ENCODE measurements at regions not wholly inside any gene's neighbourhood (a gene's known extent, or its start where the extent isn't known, plus 50 kb on each side); places are given as distances from the start of the nearest gene placed in this dataset.

DNA sequence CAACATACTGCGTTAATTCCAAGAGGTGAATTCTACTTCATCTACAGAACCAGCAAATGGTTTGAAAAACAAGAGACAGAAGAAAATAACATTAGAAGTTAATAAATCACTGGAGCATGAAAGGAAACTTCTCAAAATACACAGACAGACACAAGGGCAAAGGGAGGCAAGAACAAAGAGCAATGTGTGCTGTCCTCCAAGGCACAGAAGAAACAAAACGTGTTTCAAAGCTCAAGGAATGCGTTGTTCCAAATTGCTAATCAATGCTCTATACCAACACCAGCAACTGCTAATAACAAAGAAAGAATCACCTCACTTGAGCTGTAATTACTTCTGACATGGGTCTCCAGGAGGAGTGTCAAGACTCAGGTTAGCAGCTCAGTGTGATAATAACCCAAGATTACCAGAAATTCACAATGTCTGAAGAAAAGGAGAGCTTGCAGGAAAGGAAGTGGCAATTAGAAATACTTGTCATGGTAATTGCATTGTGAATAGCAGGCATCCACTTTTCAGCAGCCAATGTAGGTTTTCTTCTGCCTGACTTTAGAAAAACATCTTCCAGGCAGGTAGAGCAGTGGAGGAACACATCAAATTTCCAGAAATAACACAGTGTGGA, 175.4 kb downstream of the SEC16B start:
- no peak overlapping the region for H3K4me3 ChIP-seq (ENCODE audit: low read depth, low read length)
- TF ChIP-seq, protein P1, sequence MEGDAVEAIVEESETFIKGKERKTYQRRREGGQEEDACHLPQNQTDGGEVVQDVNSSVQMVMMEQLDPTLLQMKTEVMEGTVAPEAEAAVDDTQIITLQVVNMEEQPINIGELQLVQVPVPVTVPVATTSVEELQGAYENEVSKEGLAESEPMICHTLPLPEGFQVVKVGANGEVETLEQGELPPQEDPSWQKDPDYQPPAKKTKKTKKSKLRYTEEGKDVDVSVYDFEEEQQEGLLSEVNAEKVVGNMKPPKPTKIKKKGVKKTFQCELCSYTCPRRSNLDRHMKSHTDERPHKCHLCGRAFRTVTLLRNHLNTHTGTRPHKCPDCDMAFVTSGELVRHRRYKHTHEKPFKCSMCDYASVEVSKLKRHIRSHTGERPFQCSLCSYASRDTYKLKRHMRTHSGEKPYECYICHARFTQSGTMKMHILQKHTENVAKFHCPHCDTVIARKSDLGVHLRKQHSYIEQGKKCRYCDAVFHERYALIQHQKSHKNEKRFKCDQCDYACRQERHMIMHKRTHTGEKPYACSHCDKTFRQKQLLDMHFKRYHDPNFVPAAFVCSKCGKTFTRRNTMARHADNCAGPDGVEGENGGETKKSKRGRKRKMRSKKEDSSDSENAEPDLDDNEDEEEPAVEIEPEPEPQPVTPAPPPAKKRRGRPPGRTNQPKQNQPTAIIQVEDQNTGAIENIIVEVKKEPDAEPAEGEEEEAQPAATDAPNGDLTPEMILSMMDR (IDR thresholded peaks at IDR 0.05; ENCODE audit: insufficient read depth, low read length), result no peak
- DNase-seq (ENCODE audit: low read depth), result no peak

DNA sequence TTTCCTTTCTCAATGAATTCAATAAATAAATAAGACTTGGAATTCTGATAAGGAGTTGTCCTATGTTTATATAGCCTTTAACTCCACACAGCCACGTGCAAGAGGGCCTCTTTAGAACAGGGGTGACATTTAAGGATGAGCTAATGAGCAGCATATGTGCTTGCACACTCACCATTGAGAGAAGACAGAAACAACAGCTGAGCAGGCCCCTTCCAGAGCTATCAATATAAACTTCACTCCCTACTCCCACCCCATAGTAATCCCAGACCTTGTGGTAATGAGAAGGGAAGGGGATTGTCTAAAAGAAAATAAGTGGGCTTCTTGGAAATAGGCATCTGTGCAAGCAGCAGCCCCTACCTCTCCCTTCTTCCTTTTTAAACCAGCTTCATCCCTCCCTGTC, 176.0 kb downstream of the SEC16B start:
- TF ChIP-seq, protein P1 (IDR thresholded peaks at IDR 0.05; ENCODE audit: insufficient read depth, low read length), result no peak
- no peak overlapping the region for H3K4me3 ChIP-seq (ENCODE audit: low read depth, low read length)
- no peak for DNase-seq (ENCODE audit: low read depth)

DNA sequence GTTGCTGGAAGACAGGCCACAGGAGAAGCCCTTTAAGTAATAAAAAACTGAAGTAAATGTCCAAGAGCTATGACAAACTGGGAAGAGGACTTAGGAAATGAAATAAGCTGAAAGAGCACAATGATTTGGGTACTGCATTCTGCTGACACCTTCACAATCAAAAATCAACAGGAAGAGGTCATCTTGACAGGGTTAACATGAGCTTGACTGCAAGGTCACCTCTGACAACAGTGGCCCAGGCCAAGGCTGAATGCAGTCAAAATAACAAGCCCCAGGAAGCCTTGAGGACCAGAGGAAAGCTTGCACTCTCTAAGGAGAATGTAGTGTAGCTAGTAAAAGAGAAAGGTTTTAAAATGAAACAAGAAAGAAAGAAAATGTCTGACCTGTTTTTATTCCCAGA, 179.3 kb downstream of the SEC16B start:
- TF ChIP-seq, protein P1 (IDR thresholded peaks at IDR 0.05; ENCODE audit: insufficient read depth, low read length), result no peak
- DNase-seq (ENCODE audit: low read depth), result no peak
- no peak overlapping the region for H3K4me3 ChIP-seq (ENCODE audit: low read depth, low read length)

DNA sequence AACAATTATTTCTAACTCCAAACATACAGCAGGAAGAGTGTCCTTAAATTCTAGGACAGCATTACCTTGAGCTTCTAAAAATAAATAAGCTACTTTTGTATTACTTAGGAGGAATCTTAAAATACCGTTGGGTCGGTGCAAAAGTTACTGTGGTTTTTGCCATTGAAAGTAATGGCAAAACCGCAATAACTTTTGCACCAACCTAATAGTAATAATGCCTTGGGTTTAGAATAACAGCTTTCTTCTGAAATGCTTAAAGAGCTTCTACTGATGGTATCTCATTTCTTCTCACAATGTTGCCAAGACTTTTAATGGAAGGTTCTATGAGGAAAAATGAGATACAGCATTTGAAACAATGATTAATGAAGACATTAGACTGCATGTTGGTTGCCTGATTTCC, 179.9 kb downstream of the SEC16B start:
- no peak for DNase-seq (ENCODE audit: low read depth)
- no peak overlapping the region for H3K4me3 ChIP-seq (ENCODE audit: low read depth, low read length)
- TF ChIP-seq, protein P1 (IDR thresholded peaks at IDR 0.05; ENCODE audit: insufficient read depth, low read length), result no peak

DNA sequence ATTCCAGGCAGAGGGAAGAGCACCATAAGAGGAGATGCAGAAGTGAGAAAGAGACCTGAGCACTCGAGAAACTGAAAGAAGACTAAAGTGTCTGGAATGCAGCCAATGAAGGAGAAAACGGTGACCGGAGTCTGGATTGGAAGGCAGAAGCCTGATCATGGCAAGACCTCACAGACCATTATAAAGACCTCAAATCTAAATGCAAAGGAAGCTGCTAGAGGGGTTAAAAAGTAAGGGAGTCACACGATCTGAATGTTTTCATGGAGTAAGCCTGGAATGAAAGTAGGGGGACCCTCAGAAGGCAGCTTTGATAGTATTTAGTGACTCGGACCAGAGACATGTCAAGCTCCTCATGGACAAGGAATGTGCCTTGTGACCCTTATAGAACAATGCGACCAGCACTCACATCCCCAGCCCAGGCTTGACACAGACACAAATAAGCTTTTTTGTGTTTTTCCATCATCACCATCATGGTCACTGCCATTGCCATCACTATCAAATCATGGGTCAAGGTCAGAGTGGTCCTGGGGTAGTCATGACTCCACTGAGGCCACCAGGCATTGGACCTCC, 183.6 kb downstream of the SEC16B start:
- no peak for DNase-seq (ENCODE audit: low read depth)
- no peak overlapping the region for H3K4me3 ChIP-seq (ENCODE audit: low read depth, low read length)
- TF ChIP-seq, protein P1 (IDR thresholded peaks at IDR 0.05; ENCODE audit: insufficient read depth, low read length), result no peak

DNA sequence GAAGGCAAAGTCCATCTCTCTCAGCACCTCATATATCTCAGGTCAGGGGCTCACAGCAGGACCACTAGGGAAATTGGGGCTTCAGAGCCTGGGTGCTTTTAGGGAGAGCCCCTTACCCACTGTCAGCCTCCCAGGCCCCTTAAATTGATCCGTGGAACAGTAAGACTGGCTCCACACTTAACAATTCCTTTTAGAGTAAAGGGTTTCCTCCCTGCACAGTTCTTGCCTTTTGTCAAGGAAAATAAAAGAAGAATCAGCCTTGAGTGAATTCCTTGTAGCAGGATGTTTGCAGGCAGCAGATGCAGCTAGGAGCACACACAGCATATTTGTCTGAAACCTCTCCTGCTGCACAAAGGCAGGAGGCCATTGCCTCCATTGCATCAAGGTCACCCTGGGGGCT, 184.9 kb downstream of the SEC16B start:
- TF ChIP-seq, protein P1 (IDR thresholded peaks at IDR 0.05; ENCODE audit: insufficient read depth, low read length), result no peak
- H3K4me3 ChIP-seq (ENCODE audit: low read depth, low read length), result no peak overlapping the region
- DNase-seq (ENCODE audit: low read depth), result no peak

DNA sequence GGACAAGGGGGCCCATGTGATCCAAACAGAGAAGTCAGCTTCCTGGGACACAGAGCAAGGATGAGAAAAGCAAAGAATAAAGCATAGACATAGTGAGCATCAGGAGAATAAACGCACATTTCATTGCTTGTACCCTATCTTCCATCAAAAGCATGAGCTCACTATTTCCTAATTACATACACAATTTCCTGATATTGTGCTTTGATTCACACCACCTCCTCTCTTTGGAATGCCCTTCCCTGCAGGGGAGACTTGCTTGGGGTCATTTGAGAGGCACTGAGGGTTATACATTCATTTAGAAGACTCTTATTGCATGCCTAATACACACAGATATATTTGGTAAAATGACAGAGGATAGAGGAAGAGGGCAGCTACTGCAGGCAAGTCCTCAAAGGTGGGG, 185.4 kb downstream of the SEC16B start:
- no peak overlapping the region for H3K4me3 ChIP-seq (ENCODE audit: low read depth, low read length)
- TF ChIP-seq, protein P1 (IDR thresholded peaks at IDR 0.05; ENCODE audit: insufficient read depth, low read length), result no peak
- no peak for DNase-seq (ENCODE audit: low read depth)

Data from fibroblast of the aortic adventitia (primary cell).